Astrocyte of the cerebellum (primary cell): ENCODE measurements at regions not wholly inside any gene's neighbourhood (a gene's known extent, or its start where the extent isn't known, plus 50 kb on each side); places are given as distances from the start of the nearest gene placed in this dataset.

Experiments used
- DNase-seq: peaks from one replicate; pipeline ENCODE4 v3.0.0-alpha.2; 2011; ENCODE audit warnings: low read depth
- H3K4me3 ChIP-seq: 2 replicates; pipeline ENCODE4 v1.5.1; 2011; ENCODE audit warnings: mild to moderate bottlenecking, low read depth, low read length, moderate library complexity
- in situ Hi-C: cut with HindIII; loops from 2 replicates; pipeline ENCODE4 v1.10.0; 2017; ENCODE audit warnings: low sequenced_read_pairs
- TF ChIP-seq, protein P1 (sequence below): IDR thresholded peaks from 2 replicates; pipeline ENCODE4 v1.5.1; 2012; ENCODE audit warnings: low read length, low read depth, moderate library complexity, mild to moderate bottlenecking; ENCODE audit errors: missing control alignments

DNA sequence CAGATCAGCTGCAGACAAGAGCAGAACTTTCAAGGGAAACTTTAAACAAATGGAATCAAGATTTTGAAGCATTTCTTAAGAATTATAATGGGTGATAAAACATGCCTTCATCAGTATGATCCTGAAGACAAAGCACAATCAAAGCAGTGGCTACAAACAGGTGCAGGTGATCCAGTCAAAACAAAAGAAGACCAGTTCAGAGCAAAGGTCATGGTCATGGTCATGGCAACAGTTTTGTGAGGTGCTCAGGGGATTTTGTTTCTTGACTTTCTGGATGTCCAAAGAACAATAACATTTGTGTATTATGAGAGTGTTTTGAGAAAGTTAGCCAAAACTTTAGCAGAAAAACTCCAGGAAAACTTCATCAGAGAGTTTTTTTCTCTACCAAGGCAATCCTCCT lies 681.7 kb upstream of the PTBP2 start:
- in situ Hi-C loops: no loop called here
- H3K4me3 ChIP-seq: no peak overlapping the region
- TF ChIP-seq, protein P1, sequence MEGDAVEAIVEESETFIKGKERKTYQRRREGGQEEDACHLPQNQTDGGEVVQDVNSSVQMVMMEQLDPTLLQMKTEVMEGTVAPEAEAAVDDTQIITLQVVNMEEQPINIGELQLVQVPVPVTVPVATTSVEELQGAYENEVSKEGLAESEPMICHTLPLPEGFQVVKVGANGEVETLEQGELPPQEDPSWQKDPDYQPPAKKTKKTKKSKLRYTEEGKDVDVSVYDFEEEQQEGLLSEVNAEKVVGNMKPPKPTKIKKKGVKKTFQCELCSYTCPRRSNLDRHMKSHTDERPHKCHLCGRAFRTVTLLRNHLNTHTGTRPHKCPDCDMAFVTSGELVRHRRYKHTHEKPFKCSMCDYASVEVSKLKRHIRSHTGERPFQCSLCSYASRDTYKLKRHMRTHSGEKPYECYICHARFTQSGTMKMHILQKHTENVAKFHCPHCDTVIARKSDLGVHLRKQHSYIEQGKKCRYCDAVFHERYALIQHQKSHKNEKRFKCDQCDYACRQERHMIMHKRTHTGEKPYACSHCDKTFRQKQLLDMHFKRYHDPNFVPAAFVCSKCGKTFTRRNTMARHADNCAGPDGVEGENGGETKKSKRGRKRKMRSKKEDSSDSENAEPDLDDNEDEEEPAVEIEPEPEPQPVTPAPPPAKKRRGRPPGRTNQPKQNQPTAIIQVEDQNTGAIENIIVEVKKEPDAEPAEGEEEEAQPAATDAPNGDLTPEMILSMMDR: no peak
- no peak for DNase-seq

DNA sequence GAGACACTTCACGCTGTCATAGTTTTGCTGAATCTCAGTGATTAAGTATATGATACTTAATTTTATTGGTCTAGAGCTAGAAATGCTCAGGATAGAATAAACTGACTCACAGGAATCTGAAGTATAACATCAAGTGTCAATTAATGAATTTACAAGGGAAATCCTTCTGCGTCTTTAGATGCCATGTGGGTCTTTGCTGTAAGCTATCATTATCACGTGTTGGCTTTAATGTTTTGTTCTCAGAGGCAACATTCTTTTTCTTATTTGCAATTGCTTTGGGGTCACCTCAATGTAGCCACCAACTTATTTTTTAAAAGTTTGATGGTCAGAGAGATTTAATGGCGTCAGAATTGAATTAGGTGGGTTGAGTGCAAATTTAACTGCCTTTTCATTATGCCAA lies 680.1 kb upstream of the PTBP2 start:
- in situ Hi-C loops: no loop called here
- TF ChIP-seq, protein P1: no peak
- H3K4me3 ChIP-seq: no peak overlapping the region
- no peak for DNase-seq

DNA sequence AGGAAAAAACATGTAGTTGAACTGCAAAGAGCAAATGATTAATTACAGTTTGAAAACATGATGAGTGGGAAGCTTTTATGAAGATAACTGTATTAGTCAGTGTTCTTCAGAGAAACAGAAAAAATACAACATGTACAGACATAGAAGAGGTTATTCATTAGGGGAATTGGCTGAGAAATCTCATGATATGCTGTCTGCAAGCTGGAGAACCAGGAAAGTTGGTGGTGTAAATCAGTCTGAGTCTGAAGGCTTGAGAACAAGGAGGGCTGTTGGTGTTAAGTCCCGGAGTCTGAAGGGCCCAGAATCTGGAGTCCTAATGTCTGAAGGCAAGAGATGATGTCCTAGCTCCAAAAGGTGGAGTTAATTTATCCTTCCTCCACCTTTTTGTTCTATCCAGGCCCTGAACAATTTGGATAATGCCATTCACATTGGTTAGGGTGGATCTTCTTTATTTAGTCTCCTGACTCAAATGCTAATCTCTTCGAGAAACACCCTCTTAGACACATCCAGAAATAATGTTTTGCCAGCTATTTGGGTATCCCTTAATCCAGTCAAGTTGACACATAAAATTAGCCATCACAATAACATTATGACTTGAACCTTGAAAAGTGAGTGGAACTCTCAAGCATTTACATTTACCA lies 672.9 kb upstream of the PTBP2 start:
- TF ChIP-seq, protein P1: no peak
- no peak overlapping the region for H3K4me3 ChIP-seq
- in situ Hi-C loops: no loop called here

DNA sequence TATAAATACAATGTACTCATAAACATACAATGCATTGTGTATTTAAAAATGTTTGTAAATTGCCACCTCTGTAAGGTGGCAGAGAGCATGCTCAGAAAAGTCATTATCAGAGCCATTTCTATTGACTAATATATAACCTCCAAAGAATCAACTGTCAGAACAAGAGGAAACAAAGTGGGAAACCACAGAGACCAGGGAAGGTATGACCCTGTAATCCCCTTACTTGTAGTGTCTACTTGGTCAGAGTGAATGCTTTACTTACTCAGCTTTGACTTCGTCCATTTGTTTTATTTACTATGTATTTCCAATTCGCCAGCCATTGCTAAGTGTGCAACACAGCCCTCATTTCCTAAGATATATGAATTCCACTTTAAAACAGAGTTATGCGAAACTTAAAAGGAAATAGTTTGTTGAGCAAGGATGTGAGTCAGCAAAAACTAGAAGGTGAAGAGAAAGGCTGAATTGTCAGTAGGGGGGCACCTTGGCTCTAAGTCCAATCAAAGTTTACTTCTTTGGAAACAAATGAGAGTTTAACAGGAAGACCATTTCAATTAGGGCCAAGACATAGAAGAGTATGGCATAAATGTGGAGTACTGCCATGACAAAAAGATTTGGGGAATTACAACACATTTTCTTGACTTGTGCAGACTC lies 671.7 kb upstream of the PTBP2 start:
- no peak overlapping the region for H3K4me3 ChIP-seq
- TF ChIP-seq, protein P1: no peak
- DNase-seq: no peak
- in situ Hi-C loops: no loop called here

More for the DNA sequence above, 672.9 kb upstream of the PTBP2 start:
- DNase-seq: no peak

DNA sequence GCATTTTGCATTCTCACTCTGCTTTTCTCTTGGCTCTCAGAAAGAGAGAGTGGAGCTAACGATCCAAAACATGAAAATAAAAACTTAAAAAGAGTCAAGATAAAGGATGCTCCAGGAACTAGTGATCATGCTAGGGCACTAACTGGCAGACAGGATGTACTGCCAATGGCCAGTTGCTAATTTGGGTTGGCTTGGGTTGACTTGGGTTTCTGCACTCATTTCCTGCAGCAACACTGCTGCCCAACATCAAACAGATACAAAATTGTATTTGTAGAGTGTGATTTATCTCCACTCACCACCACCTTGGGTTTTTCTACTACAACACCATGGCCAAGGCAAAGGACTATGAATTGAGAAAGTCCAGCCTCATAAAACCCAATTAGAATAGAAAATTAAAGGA lies 662.3 kb upstream of the PTBP2 start:
- in situ Hi-C loops: no loop called here
- DNase-seq: no peak
- H3K4me3 ChIP-seq: no peak overlapping the region
- TF ChIP-seq, protein P1: no peak

DNA sequence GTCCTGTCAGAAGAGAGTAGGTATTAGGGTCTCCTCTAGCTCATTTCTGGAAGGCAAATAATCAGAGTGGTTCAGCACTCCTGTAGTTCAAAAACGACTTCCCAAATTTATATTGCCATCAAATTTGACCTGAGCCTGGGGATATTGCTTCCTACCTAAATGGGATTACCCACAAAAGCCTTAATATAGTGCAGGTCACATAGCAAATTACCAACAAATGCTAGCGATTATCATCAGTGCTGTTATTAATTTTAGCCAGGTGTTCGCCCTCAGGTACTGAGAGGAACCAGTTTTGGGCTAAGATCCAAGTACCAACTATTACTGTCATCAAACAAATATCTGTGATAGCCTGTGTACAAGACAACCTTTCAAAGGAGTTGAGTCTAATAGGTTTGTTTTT lies 661.8 kb upstream of the PTBP2 start:
- no peak for DNase-seq
- H3K4me3 ChIP-seq: no peak overlapping the region
- in situ Hi-C loops: no loop called here
- TF ChIP-seq, protein P1: no peak
